ENCODE measurements at regions not wholly inside any gene's neighbourhood (a gene's known extent, or its start where the extent isn't known, plus 50 kb on each side); places are given as distances from the start of the nearest gene placed in this dataset.

DNA sequence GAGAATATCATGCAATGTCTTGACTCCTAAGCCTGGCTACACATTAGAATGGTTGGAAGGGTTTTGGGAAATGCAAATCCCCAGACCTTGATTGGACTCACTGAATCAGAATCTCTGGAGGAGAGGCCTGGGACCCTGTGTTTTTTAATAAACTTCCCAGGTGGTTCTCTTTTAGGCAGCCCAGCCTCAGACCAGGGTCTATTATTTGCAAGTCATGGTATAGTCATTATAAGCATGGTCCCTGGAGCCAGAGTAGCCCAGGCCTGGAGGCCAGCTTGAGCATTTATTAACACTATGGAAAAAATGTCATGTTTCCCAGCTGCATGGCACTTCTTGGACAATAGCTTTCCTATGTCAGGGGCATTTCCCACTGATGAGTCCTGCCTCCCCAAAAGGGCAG is 266.9 kb downstream of the NPIPA8 start:
- intact Hi-C loops (cut with DNase I; ENCODE audit: low total_unique reads): no loop called here

DNA sequence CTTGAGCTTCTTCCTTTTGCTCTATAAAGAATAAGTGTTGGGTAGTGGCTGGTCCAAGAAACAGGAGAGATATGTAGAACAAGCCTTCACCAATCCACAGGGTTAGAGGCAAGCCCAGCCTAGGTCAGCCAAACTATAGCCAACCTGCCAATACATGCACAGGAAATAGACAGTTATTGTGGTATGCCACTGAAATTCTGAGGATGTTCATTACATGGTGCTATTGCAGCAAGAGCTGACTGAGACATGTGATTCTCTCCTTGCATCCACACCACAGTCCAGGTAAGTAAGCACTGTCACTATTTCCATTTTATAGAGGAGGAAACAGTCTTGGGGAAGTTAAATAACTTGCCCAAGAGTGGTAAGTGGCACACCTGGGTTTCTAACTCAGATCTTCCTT is 268.1 kb downstream of the NPIPA8 start:
- no peak for TF ChIP-seq POLR2A (IDR thresholded peaks at IDR 0.05)
- TF ChIP-seq POLR2AphosphoS5 (IDR thresholded peaks at IDR 0.05): no peak
- TF ChIP-seq, protein P1, sequence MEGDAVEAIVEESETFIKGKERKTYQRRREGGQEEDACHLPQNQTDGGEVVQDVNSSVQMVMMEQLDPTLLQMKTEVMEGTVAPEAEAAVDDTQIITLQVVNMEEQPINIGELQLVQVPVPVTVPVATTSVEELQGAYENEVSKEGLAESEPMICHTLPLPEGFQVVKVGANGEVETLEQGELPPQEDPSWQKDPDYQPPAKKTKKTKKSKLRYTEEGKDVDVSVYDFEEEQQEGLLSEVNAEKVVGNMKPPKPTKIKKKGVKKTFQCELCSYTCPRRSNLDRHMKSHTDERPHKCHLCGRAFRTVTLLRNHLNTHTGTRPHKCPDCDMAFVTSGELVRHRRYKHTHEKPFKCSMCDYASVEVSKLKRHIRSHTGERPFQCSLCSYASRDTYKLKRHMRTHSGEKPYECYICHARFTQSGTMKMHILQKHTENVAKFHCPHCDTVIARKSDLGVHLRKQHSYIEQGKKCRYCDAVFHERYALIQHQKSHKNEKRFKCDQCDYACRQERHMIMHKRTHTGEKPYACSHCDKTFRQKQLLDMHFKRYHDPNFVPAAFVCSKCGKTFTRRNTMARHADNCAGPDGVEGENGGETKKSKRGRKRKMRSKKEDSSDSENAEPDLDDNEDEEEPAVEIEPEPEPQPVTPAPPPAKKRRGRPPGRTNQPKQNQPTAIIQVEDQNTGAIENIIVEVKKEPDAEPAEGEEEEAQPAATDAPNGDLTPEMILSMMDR (IDR thresholded peaks at IDR 0.05 in 8 of 11, conservative IDR thresholded peaks at IDR 0.05 in 3 of 11): no peak

More for the DNA sequence above, 266.9 kb downstream of the NPIPA8 start:
- H3K27me3 ChIP-seq (replicated peaks in 1 of 7): no peaks in the 10 kb centered on the region
- DNase-seq: no peak
- no peaks in the 10 kb centered on the region for H3K36me3 ChIP-seq
- no peak overlapping the region for H3K27ac ChIP-seq
- peaks cover 0 to 5% (median 0%) of the 10 kb centered on the region in 8 donors for H3K9me3 ChIP-seq
- no peaks in the 10 kb centered on the region for H3K4me1 ChIP-seq
- no peak overlapping the region for H3K4me3 ChIP-seq
- TF ChIP-seq POLR2A (IDR thresholded peaks at IDR 0.05) (no peak), POLR2AphosphoS5 (IDR thresholded peaks at IDR 0.05) (no peak)
- TF ChIP-seq, protein P1 (IDR thresholded peaks at IDR 0.05 in 8 of 11, conservative IDR thresholded peaks at IDR 0.05 in 3 of 11): no peak

DNA sequence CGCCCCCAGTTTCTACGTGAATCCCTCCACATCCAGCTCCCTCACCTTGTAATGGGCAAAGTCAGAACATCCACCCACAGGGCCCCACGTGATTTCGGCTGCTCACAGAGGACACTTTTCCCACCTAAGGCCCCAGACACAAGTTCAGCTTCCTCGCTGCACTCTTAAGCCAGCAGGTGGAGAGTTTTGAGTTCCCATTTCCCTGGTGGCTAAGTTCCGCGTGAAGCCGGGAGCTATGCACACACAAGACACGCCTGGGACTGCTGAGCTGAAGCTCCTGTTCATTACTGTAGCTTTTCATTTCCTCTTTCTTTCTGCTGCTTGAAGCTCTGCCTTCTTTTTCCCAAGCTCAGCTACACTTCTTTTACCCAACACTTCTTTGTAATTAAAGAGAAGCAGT is 273.8 kb downstream of the NPIPA8 start:
- H3K4me3 ChIP-seq: no peak overlapping the region
- peaks cover 0 to 5% (median 0%) of the 10 kb centered on the region in 8 donors for H3K9me3 ChIP-seq
- intact Hi-C loops (cut with DNase I; ENCODE audit: low total_unique reads): no loop called here
- no peak for DNase-seq
- H3K36me3 ChIP-seq: no peaks in the 10 kb centered on the region
- peaks cover 0 to 43% (median 0%) of the 10 kb centered on the region in 7 donors for H3K27me3 ChIP-seq (replicated peaks in 1 of 7)
- TF ChIP-seq POLR2A (IDR thresholded peaks at IDR 0.05): no peak
- TF ChIP-seq, protein P1 (IDR thresholded peaks at IDR 0.05 in 8 of 11, conservative IDR thresholded peaks at IDR 0.05 in 3 of 11): no peak
- no peak for TF ChIP-seq POLR2AphosphoS5 (IDR thresholded peaks at IDR 0.05)
- H3K27ac ChIP-seq: no peak overlapping the region
- peaks cover 0 to 9% (median 0%) of the 10 kb centered on the region in 6 donors for H3K4me1 ChIP-seq
- WGBS, 5 donors: 43 to 53% (median 44%) methylated on average over 9 of the region's 9 CpGs

More for the DNA sequence above, 268.1 kb downstream of the NPIPA8 start:
- Histone ChIP-seq H3K4me1 (no peaks in the 10 kb centered on the region), H3K9me3 (peaks cover 0 to 5% (median 0%) of the 10 kb centered on the region in 8 donors), H3K36me3 (no peaks in the 10 kb centered on the region), H3K4me3 (no peak overlapping the region), H3K27me3 (replicated peaks in 1 of 7) (peaks cover 0 to 10% (median 0%) of the 10 kb centered on the region in 7 donors), H3K27ac (no peak overlapping the region)
- intact Hi-C loops (cut with DNase I; ENCODE audit: low total_unique reads): no loop called here
- no peak for DNase-seq

DNA sequence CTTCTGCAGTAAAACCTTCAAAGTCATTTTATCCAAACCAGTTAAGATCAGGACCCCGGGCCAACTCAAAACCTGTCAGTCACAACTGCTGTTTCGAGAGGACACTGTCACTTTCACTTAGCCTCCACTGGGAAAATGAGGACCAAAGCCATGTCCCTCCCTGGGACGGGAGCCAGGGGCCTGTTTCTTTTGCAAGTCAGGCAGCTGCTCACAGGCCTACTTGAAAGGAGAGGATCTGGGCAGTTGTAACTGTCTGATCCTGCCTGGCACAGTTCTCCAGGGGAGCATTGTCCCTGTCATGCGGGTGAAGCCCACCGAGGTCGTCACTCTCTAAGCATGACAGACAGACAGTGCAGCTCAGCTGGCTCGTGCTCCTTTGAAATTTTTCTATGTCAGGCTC is 276.2 kb downstream of the NPIPA8 start:
- peaks cover 0 to 9% (median 0%) of the 10 kb centered on the region in 6 donors for H3K4me1 ChIP-seq
- intact Hi-C loops (cut with DNase I; ENCODE audit: low total_unique reads): no loop called here
- peaks cover 0 to 43% (median 0%) of the 10 kb centered on the region in 7 donors for H3K27me3 ChIP-seq (replicated peaks in 1 of 7)
- no peak for DNase-seq
- H3K27ac ChIP-seq: no peak overlapping the region
- WGBS, 5 donors: 43 to 54% (median 50%) methylated on average over 7 of the region's 7 CpGs
- H3K4me3 ChIP-seq: no peak overlapping the region
- peaks cover 0 to 3% (median 0%) of the 10 kb centered on the region in 8 donors for H3K9me3 ChIP-seq
- H3K36me3 ChIP-seq: no peaks in the 10 kb centered on the region
- TF ChIP-seq POLR2AphosphoS5 (IDR thresholded peaks at IDR 0.05): no peak
- TF ChIP-seq, protein P1 (IDR thresholded peaks at IDR 0.05 in 8 of 11, conservative IDR thresholded peaks at IDR 0.05 in 3 of 11): no peak
- no peak for TF ChIP-seq POLR2A (IDR thresholded peaks at IDR 0.05)
